CD4-positive, alpha-beta memory T cell (primary cell): ENCODE measurements at regions not wholly inside any gene's neighbourhood (a gene's known extent, or its start where the extent isn't known, plus 50 kb on each side); places are given as distances from the start of the nearest gene placed in this dataset.

Experiments
- CTCF ChIA-PET: fragments of 350-600 bp; sonication (Branson Sonifier 250); formaldehyde crosslinking; loops from one replicate; lab custom pipeline; 2021; ENCODE audit warnings: inconsistent platforms; ENCODE audit not compliant: partially characterized antibody; lab: Charles Lee
- POLR2A ChIA-PET: fragments of 350-600 bp; sonication (Branson Sonifier 250); formaldehyde crosslinking; loops from one replicate; lab custom pipeline; 2021; ENCODE audit not compliant: partially characterized antibody; lab: Charles Lee
- DNase-seq, 5 donors: peaks; one replicate each; pipeline versions ENCODE4 v3.0.0 to v3.0.0-alpha.2; 2020 to 2022; ENCODE audit warnings: mixed read lengths in 1 of 5
- H3K27ac ChIP-seq: one replicate; pipeline ENCODE4 v1.7.0; 2013; ENCODE audit warnings: low read depth, low read length
- H3K27me3 ChIP-seq: 2 replicates; pipeline ENCODE4 v1.7.0; 2013; ENCODE audit warnings: mild to moderate bottlenecking, low read length, moderate library complexity; ENCODE audit not compliant: insufficient read depth
- H3K36me3 ChIP-seq: 2 replicates; pipeline ENCODE4 v1.7.0; 2013; ENCODE audit warnings: mild to moderate bottlenecking, low read length, moderate library complexity; ENCODE audit not compliant: insufficient read depth
- H3K4me1 ChIP-seq: 2 replicates; pipeline ENCODE4 v1.7.0; 2013; ENCODE audit warnings: mild to moderate bottlenecking, low read length, moderate library complexity; ENCODE audit not compliant: insufficient read depth
- H3K4me3 ChIP-seq, 2 donors: one replicate each; pipeline ENCODE4 v1.7.0; 2013; ENCODE audit warnings: low read length in 2 of 2, mild to moderate bottlenecking in 1 of 2
- H3K9me3 ChIP-seq, 2 donors: one replicate each; pipeline ENCODE4 v1.7.0; 2013; ENCODE audit warnings: low read length in 2 of 2, control low read depth in 1 of 2; ENCODE audit not compliant: control insufficient read depth in 1 of 2
- H3K27ac Mint-ChIP-seq, 7 donors: one replicate each; pipeline ENCODE4 v1.8.0; 2020 to 2021; ENCODE audit warnings: mixed read lengths in 7 of 7, mild to moderate bottlenecking in 6 of 7, inconsistent platforms in 3 of 7, moderate library complexity in 3 of 7
- H3K27me3 Mint-ChIP-seq, 2 donors: one replicate each; pipeline ENCODE4 v1.8.0; 2020 to 2021; ENCODE audit warnings: mixed read lengths in 2 of 2
- H3K36me3 Mint-ChIP-seq, 2 donors: one replicate each; pipeline ENCODE4 v1.8.0; 2020 to 2021; ENCODE audit warnings: mixed read lengths in 2 of 2, inconsistent platforms in 1 of 2, mild to moderate bottlenecking in 1 of 2
- H3K4me1 Mint-ChIP-seq, 4 donors: one replicate each; pipeline ENCODE4 v1.8.0; 2020 to 2021; ENCODE audit warnings: mixed read lengths in 4 of 4, mild to moderate bottlenecking in 1 of 4
- H3K4me3 Mint-ChIP-seq, 8 donors: one replicate each; pipeline ENCODE4 v1.8.0; 2020 to 2021; ENCODE audit warnings: mixed read lengths in 8 of 8, mild to moderate bottlenecking in 7 of 8, moderate library complexity in 6 of 8, inconsistent platforms in 3 of 8
- H3K9me3 Mint-ChIP-seq, 8 donors: one replicate each; pipeline ENCODE4 v1.8.0; 2020 to 2021; ENCODE audit warnings: mixed read lengths in 8 of 8, mild to moderate bottlenecking in 5 of 8, inconsistent platforms in 3 of 8, moderate library complexity in 1 of 8
- intact Hi-C: fragments of 100-400 bp; cut with micrococcal nuclease; formaldehyde crosslinking; loops from one replicate; pipeline ENCODE4 v1.15.1; 2023

- no peak overlapping the region for H3K27ac ChIP-seq
- Mint-ChIP-seq H3K27me3 (no peaks in the 10 kb centered on the region), H3K9me3 (peaks cover 3 to 18% (median 13%) of the 10 kb centered on the region in 8 donors), H3K36me3 (no peaks in the 10 kb centered on the region), H3K27ac (no peak overlapping the region), H3K4me3 (no peak overlapping the region), H3K4me1 (no peaks in the 10 kb centered on the region)
- POLR2A ChIA-PET: no interaction called here
- H3K4me3 ChIP-seq: no peak overlapping the region
- H3K4me1 ChIP-seq: no peaks in the 10 kb centered on the region
- peaks cover 0 to 3% of the 10 kb centered on the region in 2 donors for H3K9me3 ChIP-seq
- H3K36me3 ChIP-seq: no peaks in the 10 kb centered on the region
- CTCF ChIA-PET: no interaction called here
- H3K27me3 ChIP-seq: no peaks in the 10 kb centered on the region
- intact Hi-C loops: no loop called here
- no peak for DNase-seq
These were observed 519.7 kb upstream of the PRMT6 start for GRCh38 chr1:106536741-106537140.

GRCh38 chr1:106548726-106549125, 507.7 kb upstream of the PRMT6 start:
- Histone ChIP-seq H3K4me1 (no peaks in the 10 kb centered on the region), H3K27me3 (no peaks in the 10 kb centered on the region), H3K27ac (no peak overlapping the region), H3K9me3 (no peaks in the 10 kb centered on the region), H3K36me3 (no peaks in the 10 kb centered on the region), H3K4me3 (no peak overlapping the region)
- ChIA-PET CTCF (no interaction called here), POLR2A (no interaction called here)
- Mint-ChIP-seq H3K36me3 (no peaks in the 10 kb centered on the region), H3K27me3 (no peaks in the 10 kb centered on the region), H3K27ac (no peak overlapping the region), H3K9me3 (peaks cover 0 to 20% (median 5%) of the 10 kb centered on the region in 8 donors), H3K4me1 (no peaks in the 10 kb centered on the region), H3K4me3 (no peak overlapping the region)
- DNase-seq: no peak
- intact Hi-C loops: no loop called here

GRCh38 chr1:106554294-106554693, 502.2 kb upstream of the PRMT6 start:
- H3K4me1 ChIP-seq: no peaks in the 10 kb centered on the region
- H3K9me3 ChIP-seq: no peaks in the 10 kb centered on the region
- Mint-ChIP-seq H3K4me1 (no peaks in the 10 kb centered on the region), H3K27me3 (no peaks in the 10 kb centered on the region), H3K27ac (no peak overlapping the region), H3K36me3 (no peaks in the 10 kb centered on the region), H3K9me3 (peaks cover 0 to 27% (median 11%) of the 10 kb centered on the region in 8 donors), H3K4me3 (no peak overlapping the region)
- no peaks in the 10 kb centered on the region for H3K27me3 ChIP-seq
- ChIA-PET POLR2A (no interaction called here), CTCF (no interaction called here)
- H3K4me3 ChIP-seq: no peak overlapping the region
- no peaks in the 10 kb centered on the region for H3K36me3 ChIP-seq
- no peak overlapping the region for H3K27ac ChIP-seq
- DNase-seq: no peak
- intact Hi-C loops: no loop called here

GRCh38 chr1:106555571-106555970, 500.9 kb upstream of the PRMT6 start:
- Histone ChIP-seq H3K9me3 (no peaks in the 10 kb centered on the region), H3K27ac (no peak overlapping the region), H3K4me1 (no peaks in the 10 kb centered on the region), H3K4me3 (no peak overlapping the region), H3K27me3 (no peaks in the 10 kb centered on the region), H3K36me3 (no peaks in the 10 kb centered on the region)
- no peaks in the 10 kb centered on the region for H3K27me3 Mint-ChIP-seq
- no peak overlapping the region for H3K4me3 Mint-ChIP-seq
- DNase-seq: no peak
- H3K36me3 Mint-ChIP-seq: no peaks in the 10 kb centered on the region
- ChIA-PET POLR2A (no interaction called here), CTCF (no interaction called here)
- H3K27ac Mint-ChIP-seq: no peak overlapping the region
- intact Hi-C loops: no loop called here
- peaks cover 2 to 25% (median 13%) of the 10 kb centered on the region in 8 donors for H3K9me3 Mint-ChIP-seq
- no peaks in the 10 kb centered on the region for H3K4me1 Mint-ChIP-seq

- Mint-ChIP-seq H3K4me1 (no peaks in the 10 kb centered on the region), H3K27me3 (no peaks in the 10 kb centered on the region), H3K4me3 (no peak overlapping the region), H3K36me3 (no peaks in the 10 kb centered on the region), H3K9me3 (peaks cover 4 to 26% (median 15%) of the 10 kb centered on the region in 8 donors), H3K27ac (no peak overlapping the region)
- Histone ChIP-seq H3K36me3 (no peaks in the 10 kb centered on the region), H3K27ac (no peak overlapping the region), H3K4me3 (no peak overlapping the region), H3K9me3 (no peaks in the 10 kb centered on the region), H3K4me1 (no peaks in the 10 kb centered on the region), H3K27me3 (no peaks in the 10 kb centered on the region)
- intact Hi-C loops: no loop called here
- DNase-seq: no peak
- CTCF ChIA-PET: no interaction called here
- POLR2A ChIA-PET: no interaction called here
These were observed 492.3 kb upstream of the PRMT6 start for GRCh38 chr1:106564192-106564591.

GRCh38 chr1:106568201-106568974, 488.1 kb upstream of the PRMT6 start:
- intact Hi-C loops: no loop called here
- H3K27me3 Mint-ChIP-seq: no peaks in the 10 kb centered on the region
- no peak overlapping the region for H3K4me3 Mint-ChIP-seq
- Histone ChIP-seq H3K9me3 (no peaks in the 10 kb centered on the region), H3K36me3 (no peaks in the 10 kb centered on the region), H3K27ac (no peak overlapping the region), H3K4me1 (no peaks in the 10 kb centered on the region), H3K4me3 (no peak overlapping the region), H3K27me3 (no peaks in the 10 kb centered on the region)
- ChIA-PET POLR2A (no interaction called here), CTCF (no interaction called here)
- no peaks in the 10 kb centered on the region for H3K36me3 Mint-ChIP-seq
- no peak overlapping the region for H3K27ac Mint-ChIP-seq
- peaks cover 2 to 16% (median 7%) of the 10 kb centered on the region in 8 donors for H3K9me3 Mint-ChIP-seq
- no peak for DNase-seq
- H3K4me1 Mint-ChIP-seq: no peaks in the 10 kb centered on the region

- H3K27me3 ChIP-seq: no peaks in the 10 kb centered on the region
- ChIA-PET POLR2A (no interaction called here), CTCF (no interaction called here)
- no peak overlapping the region for H3K4me3 Mint-ChIP-seq
- intact Hi-C loops: no loop called here
- no peak overlapping the region for H3K27ac ChIP-seq
- no peak overlapping the region for H3K27ac Mint-ChIP-seq
- H3K36me3 Mint-ChIP-seq: no peaks in the 10 kb centered on the region
- no peaks in the 10 kb centered on the region for H3K4me1 ChIP-seq
- peaks cover 0 to 11% (median 5%) of the 10 kb centered on the region in 8 donors for H3K9me3 Mint-ChIP-seq
- H3K4me1 Mint-ChIP-seq: no peaks in the 10 kb centered on the region
- no peaks in the 10 kb centered on the region for H3K36me3 ChIP-seq
- no peak for DNase-seq
- no peak overlapping the region for H3K4me3 ChIP-seq
- H3K9me3 ChIP-seq: no peaks in the 10 kb centered on the region
- H3K27me3 Mint-ChIP-seq: no peaks in the 10 kb centered on the region
These were observed 485.4 kb upstream of the PRMT6 start for GRCh38 chr1:106571109-106571508.
